ENCODE measurements at regions not wholly inside any gene's neighbourhood (a gene's known extent, or its start where the extent isn't known, plus 50 kb on each side); places are given as distances from the start of the nearest gene placed in this dataset.

- H2BK12ac ChIP-seq (ENCODE audit: insufficient read length, low read depth, low read length) = no peak overlapping the region
- no peak overlapping the region for H3K4ac ChIP-seq (ENCODE audit: low read depth, low read length)
- H3K79me2 ChIP-seq (ENCODE audit: insufficient read depth, low read length) = no peaks in the 10 kb centered on the region
- no peak overlapping the region for H4K91ac ChIP-seq (ENCODE audit: insufficient read length, low read depth, low read length)
- no peak overlapping the region for H3K14ac ChIP-seq (ENCODE audit: insufficient read depth, low read length)
- no peak overlapping the region for H3K18ac ChIP-seq (ENCODE audit: insufficient read length, low read depth, low read length)
- no peak overlapping the region for H3K56ac ChIP-seq (ENCODE audit: insufficient read length, low read depth, low read length)
- H2AK5ac ChIP-seq (ENCODE audit: insufficient read length, low read length) = no peak overlapping the region
- H3K4me1 Mint-ChIP-seq = peaks cover 10% of the 10 kb centered on the region in 2 experiments
- H3K9me3 ChIP-seq (ENCODE audit: control insufficient read depth, low read depth, low read length) = no peaks in the 10 kb centered on the region
- no peak overlapping the region for H3K27ac ChIP-seq (ENCODE audit: insufficient read length, low read depth, low read length)
- no peaks in the 10 kb centered on the region for H3K23me2 ChIP-seq (ENCODE audit: insufficient read length, low read depth, low read length, poor library complexity, severe bottlenecking)
- no peaks in the 10 kb centered on the region for H4K20me1 ChIP-seq (ENCODE audit: control insufficient read depth, insufficient read depth, insufficient read length)
- H2BK120ac ChIP-seq (ENCODE audit: low read depth, low read length, poor library complexity, severe bottlenecking) = no peak overlapping the region
- no peak overlapping the region for H3K9ac ChIP-seq (ENCODE audit: extremely low read depth, insufficient read length, low read length)
- DNase-seq = no peak
- H2BK15ac ChIP-seq (ENCODE audit: low read depth, low read length) = no peak overlapping the region
- H3K27ac Mint-ChIP-seq = no peak overlapping the region
- no peak overlapping the region for H3K23ac ChIP-seq (ENCODE audit: insufficient read length, low read depth, low read length)
- H3K4me1 ChIP-seq (ENCODE audit: insufficient read depth, low read length) = peaks cover 2% of the 10 kb centered on the region; the same call in 1 of the 2 replicates
- no peaks in the 10 kb centered on the region for H3K27me3 ChIP-seq (ENCODE audit: insufficient read depth, low read length)
- WGBS (ENCODE audit: extremely low coverage, insufficient read length, low lambda C conversion rate) = no CpG with 5 or more reads among the region's 4 CpGs
- no peak overlapping the region for H3T11ph ChIP-seq (ENCODE audit: low read length)
- H2BK5ac ChIP-seq (ENCODE audit: insufficient read length, low read length) = no peak overlapping the region
- H4K8ac ChIP-seq (replicated peaks; ENCODE audit: insufficient read length, low read depth, low read length) = no peak overlapping the region
- TF ChIP-seq CTCF (conservative IDR thresholded peaks at IDR 0.05) = no peak
- no peaks in the 10 kb centered on the region for H3K79me1 ChIP-seq (ENCODE audit: insufficient read depth, low read depth, low read length, poor library complexity, severe bottlenecking)
- H2BK20ac ChIP-seq (ENCODE audit: low read depth, low read length, poor library complexity, severe bottlenecking) = no peak overlapping the region
- no peak overlapping the region for H4K5ac ChIP-seq (ENCODE audit: insufficient read length, low read depth, low read length)
- peaks cover 2% of the 10 kb centered on the region; the same call in 1 of the 2 replicates for H3K27me3 Mint-ChIP-seq (ENCODE audit: low read depth)
- H3K4me2 ChIP-seq (ENCODE audit: insufficient read depth, insufficient read length, low read length) = no peak overlapping the region
- no peaks in the 10 kb centered on the region; a peak in 1 of 7 replicates for H3K36me3 Mint-ChIP-seq (ENCODE audit: insufficient read depth in 1 of 3, low read depth in 3 of 3)
- no peak overlapping the region for H2AFZ ChIP-seq (ENCODE audit: low read length)
- H3K9me3 Mint-ChIP-seq = no peaks in the 10 kb centered on the region; a peak in 1 of 5 replicates
- H3K4me3 Mint-ChIP-seq = no peak overlapping the region
Observed at GRCh38 chr10:4246881-4247358, 461.9 kb upstream of the KLF6 start.
